KOPT-K1 (cell line): ENCODE measurements at regions not wholly inside any gene's neighbourhood (a gene's known extent, or its start where the extent isn't known, plus 50 kb on each side); places are given as distances from the start of the nearest gene placed in this dataset.

ENCODE experiments used
- H3K27ac ChIP-seq: fragments of 200-600 bp; sonication (generic); 2 replicates; pipeline ENCODE4 v1.5.1; 2016; ENCODE audit warnings: antibody characterized with exemption, mild to moderate bottlenecking, low read depth, low read length; ENCODE audit not compliant: poor library complexity, severe bottlenecking
- H3K36me3 ChIP-seq: fragments of 200-600 bp; sonication (generic); 2 replicates; pipeline ENCODE4 v1.5.1; 2017; ENCODE audit warnings: antibody characterized with exemption, mild to moderate bottlenecking, low read length, moderate library complexity; ENCODE audit not compliant: insufficient read depth
- H3K9me3 ChIP-seq: fragments of 200-600 bp; sonication (generic); 2 replicates; pipeline ENCODE4 v1.5.1; 2017; ENCODE audit warnings: antibody characterized with exemption, low read length, mild to moderate bottlenecking; ENCODE audit not compliant: insufficient read depth, poor library complexity, severe bottlenecking

GRCh38 chr1:199851439-199852140 lies 175.9 kb upstream of the NR5A2 start:
- Histone ChIP-seq H3K9me3 (no peaks in the 10 kb centered on the region), H3K27ac (no peak overlapping the region)

GRCh38 chr1:199854686-199855321 lies 172.7 kb upstream of the NR5A2 start:
- no peaks in the 10 kb centered on the region for H3K36me3 ChIP-seq
- no peak overlapping the region for H3K27ac ChIP-seq
- H3K9me3 ChIP-seq: no peaks in the 10 kb centered on the region

More at GRCh38 chr1:199851439-199852140, 175.9 kb upstream of the NR5A2 start:
- no peaks in the 10 kb centered on the region for H3K36me3 ChIP-seq

- Histone ChIP-seq H3K36me3 (no peaks in the 10 kb centered on the region), H3K9me3 (no peaks in the 10 kb centered on the region), H3K27ac (no peak overlapping the region)
Observed at GRCh38 chr1:199855580-199855979, 171.9 kb upstream of the NR5A2 start.

- no peak overlapping the region for H3K27ac ChIP-seq
- H3K9me3 ChIP-seq: no peaks in the 10 kb centered on the region
- no peaks in the 10 kb centered on the region for H3K36me3 ChIP-seq
Observed at GRCh38 chr1:199856216-199856780, 171.2 kb upstream of the NR5A2 start.

- Histone ChIP-seq H3K27ac (no peak overlapping the region), H3K9me3 (no peaks in the 10 kb centered on the region), H3K36me3 (no peaks in the 10 kb centered on the region)
Observed at GRCh38 chr1:199857108-199857507, 170.4 kb upstream of the NR5A2 start.

- no peaks in the 10 kb centered on the region for H3K36me3 ChIP-seq
- no peak overlapping the region for H3K27ac ChIP-seq
- H3K9me3 ChIP-seq: no peaks in the 10 kb centered on the region
Observed at GRCh38 chr1:199857516-199857915, 170.0 kb upstream of the NR5A2 start.

GRCh38 chr1:199858171-199858570 lies 169.3 kb upstream of the NR5A2 start:
- no peak overlapping the region for H3K27ac ChIP-seq
- no peaks in the 10 kb centered on the region for H3K36me3 ChIP-seq
- no peaks in the 10 kb centered on the region for H3K9me3 ChIP-seq

GRCh38 chr1:199858856-199859255 lies 168.7 kb upstream of the NR5A2 start:
- H3K36me3 ChIP-seq: no peaks in the 10 kb centered on the region
- no peaks in the 10 kb centered on the region for H3K9me3 ChIP-seq
- no peak overlapping the region for H3K27ac ChIP-seq

GRCh38 chr1:199859491-199859933 lies 168.0 kb upstream of the NR5A2 start:
- Histone ChIP-seq H3K36me3 (no peaks in the 10 kb centered on the region), H3K27ac (no peak overlapping the region)

GRCh38 chr1:199861020-199861795 lies 166.3 kb upstream of the NR5A2 start:
- Histone ChIP-seq H3K9me3 (no peaks in the 10 kb centered on the region), H3K27ac (no peak overlapping the region), H3K36me3 (no peaks in the 10 kb centered on the region)

More at GRCh38 chr1:199859491-199859933, 168.0 kb upstream of the NR5A2 start:
- H3K9me3 ChIP-seq: no peaks in the 10 kb centered on the region

GRCh38 chr1:199862047-199862446 lies 165.5 kb upstream of the NR5A2 start:
- H3K9me3 ChIP-seq: no peaks in the 10 kb centered on the region
- no peaks in the 10 kb centered on the region for H3K36me3 ChIP-seq
- no peak overlapping the region for H3K27ac ChIP-seq

GRCh38 chr1:199866210-199866617 lies 161.3 kb upstream of the NR5A2 start:
- Histone ChIP-seq H3K27ac (no peak overlapping the region), H3K36me3 (no peaks in the 10 kb centered on the region), H3K9me3 (no peaks in the 10 kb centered on the region)

GRCh38 chr1:199867601-199868000 lies 159.9 kb upstream of the NR5A2 start:
- Histone ChIP-seq H3K36me3 (no peaks in the 10 kb centered on the region), H3K9me3 (no peaks in the 10 kb centered on the region), H3K27ac (no peak overlapping the region)

- H3K27ac ChIP-seq: no peak overlapping the region
- H3K36me3 ChIP-seq: no peaks in the 10 kb centered on the region
- no peaks in the 10 kb centered on the region for H3K9me3 ChIP-seq
Observed at GRCh38 chr1:199868777-199869176, 158.7 kb upstream of the NR5A2 start.

GRCh38 chr1:199875337-199875736 lies 152.2 kb upstream of the NR5A2 start:
- Histone ChIP-seq H3K9me3 (no peaks in the 10 kb centered on the region), H3K36me3 (no peaks in the 10 kb centered on the region), H3K27ac (no peak overlapping the region)
